ENCODE measurements at regions not wholly inside any gene's neighbourhood (a gene's known extent, or its start where the extent isn't known, plus 50 kb on each side); places are given as distances from the start of the nearest gene placed in this dataset.

DNA sequence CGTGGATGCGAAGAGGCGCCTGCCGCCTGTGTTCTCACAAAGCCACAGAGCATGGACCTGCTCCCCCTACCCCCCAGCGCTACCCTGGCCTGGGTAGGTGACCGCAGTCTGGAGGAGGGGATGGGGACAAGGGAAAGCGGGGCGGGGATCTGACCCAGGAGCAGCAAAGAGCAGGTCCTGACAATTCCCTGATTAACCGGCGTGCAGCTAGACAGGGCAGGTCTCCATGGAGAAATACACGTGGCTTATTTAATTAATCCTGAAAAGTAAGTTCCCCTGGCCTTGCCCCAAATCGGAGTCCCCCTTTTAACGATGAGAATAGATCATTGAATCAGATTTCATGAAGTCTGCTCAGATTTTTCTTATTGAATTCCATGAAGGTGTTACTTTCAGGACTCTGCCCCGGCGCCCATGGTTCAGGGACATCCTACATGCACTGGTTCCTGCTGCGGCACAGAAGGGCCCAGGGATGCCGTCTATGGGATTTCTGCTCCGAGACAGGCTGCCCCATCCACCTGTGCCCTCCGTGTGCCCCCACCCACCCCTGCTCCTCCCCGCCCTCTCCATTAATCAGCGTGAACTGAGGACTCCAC is 251.0 kb upstream of the SFSWAP start:
- Histone ChIP-seq H3K9me3 (ENCODE audit: low read length) (no peaks in the 10 kb centered on the region), H2AFZ (ENCODE audit: low read length) (no peak overlapping the region), H4K20me1 (ENCODE audit: insufficient read depth, low read length) (no peaks in the 10 kb centered on the region), H3K36me3 (ENCODE audit: insufficient read depth, low read length) (no peaks in the 10 kb centered on the region), H3K9ac (ENCODE audit: low read length) (no peak overlapping the region), H3K9me2 (ENCODE audit: low read depth, low read length) (no peaks in the 10 kb centered on the region), H3K4me3 (ENCODE audit: low read depth, low read length, poor library complexity, severe bottlenecking) (no peak overlapping the region), H3F3A (ENCODE audit: insufficient read depth, low read length) (no peaks in the 10 kb centered on the region), H3K27ac (ENCODE audit: low read depth, low read length, poor library complexity, severe bottlenecking) (no peak overlapping the region), H3K4me1 (ENCODE audit: insufficient read depth, low read length, severe bottlenecking) (no peaks in the 10 kb centered on the region), H3K27me3 (ENCODE audit: insufficient read depth, low read length) (no peaks in the 10 kb centered on the region), H3K79me2 (ENCODE audit: insufficient read depth, low read length) (no peaks in the 10 kb centered on the region), H3K4me2 (ENCODE audit: low read length) (no peak overlapping the region)
- TF ChIP-seq EZH2 (IDR thresholded peaks at IDR 0.05; ENCODE audit: borderline replicate concordance, low read length) (no peak), CTCF (IDR thresholded peaks at IDR 0.05; ENCODE audit: low read length) (no peak)

DNA sequence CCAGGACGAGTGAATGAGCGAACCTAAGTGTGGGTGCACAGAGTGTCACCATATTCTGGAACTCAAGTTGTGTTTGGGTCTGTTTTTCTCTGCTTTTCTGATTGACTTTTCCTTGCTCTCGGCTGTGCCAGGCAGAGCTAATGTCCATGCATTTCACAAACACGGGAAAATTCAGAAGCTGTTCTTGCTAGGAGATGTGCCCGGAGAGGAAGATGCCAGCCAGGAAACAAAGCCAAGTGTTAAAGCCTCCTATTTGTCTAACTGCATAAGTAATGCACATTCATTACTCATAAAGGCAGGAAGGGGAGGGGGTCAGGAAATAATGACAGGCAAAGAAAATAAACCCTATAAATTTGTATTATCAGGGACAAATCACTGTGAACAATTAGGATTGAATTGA is 250.4 kb upstream of the SFSWAP start:
- H2AFZ ChIP-seq (ENCODE audit: low read length): no peak overlapping the region
- H4K20me1 ChIP-seq (ENCODE audit: insufficient read depth, low read length): no peaks in the 10 kb centered on the region
- no peaks in the 10 kb centered on the region for H3K27me3 ChIP-seq (ENCODE audit: insufficient read depth, low read length)
- no peaks in the 10 kb centered on the region for H3K9me3 ChIP-seq (ENCODE audit: low read length)
- H3K4me3 ChIP-seq (ENCODE audit: low read depth, low read length, poor library complexity, severe bottlenecking): no peak overlapping the region
- TF ChIP-seq EZH2 (IDR thresholded peaks at IDR 0.05; ENCODE audit: borderline replicate concordance, low read length): no peak
- H3K27ac ChIP-seq (ENCODE audit: low read depth, low read length, poor library complexity, severe bottlenecking): no peak overlapping the region
- no peak overlapping the region for H3K4me2 ChIP-seq (ENCODE audit: low read length)
- no peaks in the 10 kb centered on the region for H3K79me2 ChIP-seq (ENCODE audit: insufficient read depth, low read length)
- no peaks in the 10 kb centered on the region for H3K4me1 ChIP-seq (ENCODE audit: insufficient read depth, low read length, severe bottlenecking)
- H3K36me3 ChIP-seq (ENCODE audit: insufficient read depth, low read length): no peaks in the 10 kb centered on the region
- no peak overlapping the region for H3K9ac ChIP-seq (ENCODE audit: low read length)
- H3F3A ChIP-seq (ENCODE audit: insufficient read depth, low read length): no peaks in the 10 kb centered on the region
- H3K9me2 ChIP-seq (ENCODE audit: low read depth, low read length): no peaks in the 10 kb centered on the region

- H3K9me3 ChIP-seq (ENCODE audit: low read length): no peaks in the 10 kb centered on the region
- no peaks in the 10 kb centered on the region for H3K4me1 ChIP-seq (ENCODE audit: insufficient read depth, low read length, severe bottlenecking)
- H3K27me3 ChIP-seq (ENCODE audit: insufficient read depth, low read length): no peaks in the 10 kb centered on the region
- H3F3A ChIP-seq (ENCODE audit: insufficient read depth, low read length): no peaks in the 10 kb centered on the region
- H3K9me2 ChIP-seq (ENCODE audit: low read depth, low read length): no peaks in the 10 kb centered on the region
- H3K79me2 ChIP-seq (ENCODE audit: insufficient read depth, low read length): no peaks in the 10 kb centered on the region
- H3K36me3 ChIP-seq (ENCODE audit: insufficient read depth, low read length): no peaks in the 10 kb centered on the region
- no peaks in the 10 kb centered on the region for H4K20me1 ChIP-seq (ENCODE audit: insufficient read depth, low read length)
- no peak overlapping the region for H3K4me2 ChIP-seq (ENCODE audit: low read length)
- no peak overlapping the region for H3K9ac ChIP-seq (ENCODE audit: low read length)
- H3K27ac ChIP-seq (ENCODE audit: low read depth, low read length, poor library complexity, severe bottlenecking): no peak overlapping the region
- H2AFZ ChIP-seq (ENCODE audit: low read length): no peak overlapping the region
- TF ChIP-seq CTCF (IDR thresholded peaks at IDR 0.05; ENCODE audit: low read length) (no peak), EZH2 (IDR thresholded peaks at IDR 0.05; ENCODE audit: borderline replicate concordance, low read length) (no peak)
- no peak overlapping the region for H3K4me3 ChIP-seq (ENCODE audit: low read depth, low read length, poor library complexity, severe bottlenecking)
Measured at GRCh38 chr12:131461096-131461495, 249.8 kb upstream of the SFSWAP start.

- Histone ChIP-seq H3K9me2 (ENCODE audit: low read depth, low read length) (no peaks in the 10 kb centered on the region), H3K4me2 (ENCODE audit: low read length) (no peak overlapping the region), H3K9me3 (ENCODE audit: low read length) (no peaks in the 10 kb centered on the region), H4K20me1 (ENCODE audit: insufficient read depth, low read length) (no peaks in the 10 kb centered on the region), H3K79me2 (ENCODE audit: insufficient read depth, low read length) (no peaks in the 10 kb centered on the region), H3K36me3 (ENCODE audit: insufficient read depth, low read length) (no peaks in the 10 kb centered on the region), H3K27ac (ENCODE audit: low read depth, low read length, poor library complexity, severe bottlenecking) (no peak overlapping the region), H3K9ac (ENCODE audit: low read length) (no peak overlapping the region), H3K4me3 (ENCODE audit: low read depth, low read length, poor library complexity, severe bottlenecking) (no peak overlapping the region), H3F3A (ENCODE audit: insufficient read depth, low read length) (no peaks in the 10 kb centered on the region), H2AFZ (ENCODE audit: low read length) (no peak overlapping the region), H3K4me1 (ENCODE audit: insufficient read depth, low read length, severe bottlenecking) (no peaks in the 10 kb centered on the region), H3K27me3 (ENCODE audit: insufficient read depth, low read length) (no peaks in the 10 kb centered on the region; the same call in 1 of the 2 replicates)
- TF ChIP-seq EZH2 (IDR thresholded peaks at IDR 0.05; ENCODE audit: borderline replicate concordance, low read length): no peak
Measured at GRCh38 chr12:131463174-131463573, 247.7 kb upstream of the SFSWAP start.

Measured in OCI-LY1 (cell line).